ENCODE measurements at regions not wholly inside any gene's neighbourhood (a gene's known extent, or its start where the extent isn't known, plus 50 kb on each side); places are given as distances from the start of the nearest gene placed in this dataset.

- H4K8ac ChIP-seq (ENCODE audit: low read depth in 2 of 2, low read length in 2 of 2) = no peak overlapping the region
- H3K9ac ChIP-seq (ENCODE audit: low read depth, low read length) = no peak overlapping the region
- H3K4me1 ChIP-seq (ENCODE audit: control insufficient read depth, insufficient read depth, low read length) = no peaks in the 10 kb centered on the region
- in situ Hi-C loops (cut with MboI; ENCODE audit: low sequenced_read_pairs) (no loop called here), intact Hi-C loops (cut with micrococcal nuclease) (no loop called here), dilution Hi-C loops (cut with HindIII; ENCODE audit: low sequenced_read_pairs, unreplicated experiment) (no loop called here)
- H3K27ac ChIP-seq (ENCODE audit: insufficient read depth, low read length) = no peak overlapping the region
- H3K9me1 ChIP-seq (ENCODE audit: insufficient read depth, low read length) = no peaks in the 10 kb centered on the region
- WGBS, 2 experiments (ENCODE audit: extremely low coverage in 2 of 2, insufficient read length in 1 of 2) = no CpG with 5 or more reads among the region's 5 CpGs
- no peak overlapping the region for H2AK5ac ChIP-seq (ENCODE audit: low read depth, low read length)
- no TSS peak for BruUV-seq (replicated peaks)
- H2BK120ac ChIP-seq (ENCODE audit: low read depth, low read length) = no peak overlapping the region
- H3K23ac ChIP-seq (ENCODE audit: low read depth, low read length) = no peak overlapping the region
- H4K5ac ChIP-seq (ENCODE audit: low read depth, low read length) = no peak overlapping the region
- ChIA-PET CTCF (no interaction called here), POLR2A (ENCODE audit: unreplicated experiment) (no interaction called here)
- peaks cover 46% of the 10 kb centered on the region for H3K27me3 ChIP-seq (ENCODE audit: control insufficient read depth, insufficient read depth, low read length)
- no peaks in the 10 kb centered on the region for H3K9me3 ChIP-seq (ENCODE audit: control insufficient read depth, insufficient read depth, low read length)
- no peak overlapping the region for H2BK15ac ChIP-seq (ENCODE audit: low read depth, low read length)
- TF ChIP-seq BHLHE40 (IDR thresholded peaks at IDR 0.05; ENCODE audit: low read depth, low read length) (no peak), ELK1 (IDR thresholded peaks at IDR 0.05; ENCODE audit: borderline replicate concordance, low read depth, low read length) (no peak), CTCF (conservative IDR thresholded peaks at IDR 0.05; ENCODE audit: low read depth, low read length) (no peak), MAFK (IDR thresholded peaks at IDR 0.05; ENCODE audit: low read depth, low read length) (no peak), MAZ (IDR thresholded peaks at IDR 0.05; ENCODE audit: borderline replicate concordance, low read depth, low read length) (no peak), USF2 (IDR thresholded peaks at IDR 0.05; ENCODE audit: low read depth, low read length) (no peak), RFX5 (IDR thresholded peaks at IDR 0.05; ENCODE audit: low read depth, low read length) (no peak), NFE2L2 (IDR thresholded peaks at IDR 0.05; ENCODE audit: low read depth, low read length) (no peak), CEBPB (IDR thresholded peaks at IDR 0.05; ENCODE audit: low read depth, low read length) (no peak), FOS (IDR thresholded peaks at IDR 0.05; ENCODE audit: low read depth, low read length) (no peak), MXI1 (IDR thresholded peaks at IDR 0.05; ENCODE audit: borderline replicate concordance, low read depth, low read length) (no peak), RAD21 (IDR thresholded peaks at IDR 0.05; ENCODE audit: low read length) (no peak), SMC3 (IDR thresholded peaks at IDR 0.05; ENCODE audit: low read depth, low read length) (no peak)
- H3K79me1 ChIP-seq (ENCODE audit: low read depth in 1 of 2, low read length in 2 of 2) = no peaks in the 10 kb centered on the region
- DNase-seq = no peak
- H2BK5ac ChIP-seq (ENCODE audit: low read depth, low read length, poor library complexity, severe bottlenecking) = no peak overlapping the region
- H4K20me1 ChIP-seq (ENCODE audit: insufficient read depth, low read length) = no peaks in the 10 kb centered on the region
- no peak overlapping the region for H3K4me2 ChIP-seq (ENCODE audit: low read depth, low read length)
- H3K4me3 ChIP-seq (ENCODE audit: insufficient read depth, low read depth, low read length) = no peak overlapping the region
- no peak overlapping the region for H2AFZ ChIP-seq (replicated peaks; ENCODE audit: low read length, poor library complexity)
- no peak overlapping the region for H3K4ac ChIP-seq (ENCODE audit: low read depth, low read length)
- H3K36me3 ChIP-seq (ENCODE audit: control insufficient read depth, insufficient read depth, low read length) = no peaks in the 10 kb centered on the region
- H2BK20ac ChIP-seq (ENCODE audit: low read depth, low read length) = no peak overlapping the region
- ATAC-seq (ENCODE audit: low read depth) = no peak
- no peak overlapping the region for H3K14ac ChIP-seq (replicated peaks; ENCODE audit: low read depth, low read length)
- H3K18ac ChIP-seq (ENCODE audit: low read depth, low read length) = no peak overlapping the region
- H3K56ac ChIP-seq (ENCODE audit: extremely low read depth, insufficient read depth, low read length) = no peak overlapping the region
- H2AK9ac ChIP-seq (replicated peaks; ENCODE audit: low read depth, low read length, poor library complexity) = no peak overlapping the region
- H4K91ac ChIP-seq (ENCODE audit: insufficient read depth, low read depth, low read length) = no peak overlapping the region
Observed at GRCh38 chr14:61877768-61878167, 115.5 kb downstream of the SNAPC1 start.

All from IMR-90 (cell line).